Body of pancreas (tissue), 4 donors: ENCODE measurements at regions not wholly inside any gene's neighbourhood (a gene's known extent, or its start where the extent isn't known, plus 50 kb on each side); places are given as distances from the start of the nearest gene placed in this dataset.

ENCODE experiments used
- CTCF ChIP-seq, 7 experiments: fragments of 450-650 bp in 4 of 7; fragments of 200-600 bp in 3 of 7; sonication (generic) in 3 of 7; IDR thresholded peaks; one replicate each; pipeline ENCODE4 v1.5.1; 2016 to 2019; ENCODE audit warnings: antibody characterized with exemption in 7 of 7
- POLR2A ChIP-seq, 3 donors: fragments of 450-650 bp; IDR thresholded peaks; one replicate each; pipeline ENCODE4 v1.6.1; 2016; ENCODE audit warnings: antibody characterized with exemption in 3 of 3, mild to moderate bottlenecking in 2 of 3

GRCh38 chr20:40760399-40760798 is 71.4 kb upstream of the MAFB start:
- TF ChIP-seq CTCF (IDR thresholded peaks at IDR 0.05) = no peak
- no peak for TF ChIP-seq POLR2A (IDR thresholded peaks at IDR 0.05)
